WTC11 (cell line): ENCODE measurements at regions not wholly inside any gene's neighbourhood (a gene's known extent, or its start where the extent isn't known, plus 50 kb on each side); places are given as distances from the start of the nearest gene placed in this dataset.

Experiments
- ATAC-seq: fragments of 200-7000 bp; cut with Tn5 transposase; 2 replicates; pipeline ENCODE4 v1.10.0; 2021; ENCODE audit warnings: mild to moderate bottlenecking, moderate library complexity
- CTCF ChIA-PET: fragments of 300-600 bp; sonication (Branson Sonifier 250); formaldehyde crosslinking; loops from one replicate; lab custom pipeline; 2021; ENCODE audit warnings: antibody characterized with exemption; lab: Charles Lee
- POLR2A ChIA-PET: fragments of 350-600 bp; sonication (Branson Sonifier 250); formaldehyde crosslinking; loops from one replicate; lab custom pipeline; 2021; ENCODE audit warnings: antibody characterized with exemption; lab: Charles Lee
- DNase-seq: peaks from one replicate; pipeline ENCODE4 v3.0.0; 2021; ENCODE audit warnings: low spot score
- H3K27ac Mint-ChIP-seq: 2 replicates; pipeline ENCODE4 v1.8.0; 2021; ENCODE audit warnings: mixed read lengths
- H3K27me3 Mint-ChIP-seq: 2 replicates; pipeline ENCODE4 v1.8.0; 2021; ENCODE audit warnings: low read depth, mild to moderate bottlenecking, moderate library complexity, mixed read lengths
- H3K36me3 Mint-ChIP-seq: 2 replicates; pipeline ENCODE4 v1.8.0; 2021; ENCODE audit warnings: mixed read lengths
- H3K4me1 Mint-ChIP-seq: 2 replicates; pipeline ENCODE4 v1.8.0; 2022; ENCODE audit warnings: mixed read lengths
- H3K4me3 Mint-ChIP-seq: 2 replicates; pipeline ENCODE4 v1.8.0; 2021; ENCODE audit warnings: mild to moderate bottlenecking, moderate library complexity, mixed read lengths
- H3K9me3 Mint-ChIP-seq: 2 replicates; pipeline ENCODE4 v1.8.0; 2021; ENCODE audit warnings: mixed read lengths
- ATF1 ChIP-seq: sonication (generic); formaldehyde crosslinking; IDR thresholded peaks from 2 replicates; pipeline ENCODE4 v1.8.1; 2023; ENCODE audit warnings: mild to moderate bottlenecking, moderate library complexity, missing genetic modification reagents
- CTCF ChIP-seq: fragments of 200-600 bp; IDR thresholded peaks from 2 replicates; pipeline ENCODE4 v1.8.0; 2022; ENCODE audit warnings: antibody characterized with exemption
- E2F5 ChIP-seq: sonication (generic); formaldehyde crosslinking; IDR thresholded peaks from 2 replicates; pipeline ENCODE4 v1.8.1; 2022; ENCODE audit warnings: mild to moderate bottlenecking, moderate library complexity, missing genetic modification reagents
- EMX1 ChIP-seq: fragments of 250-450 bp; sonication (Bioruptor Pico); IDR thresholded peaks from 2 replicates; pipeline ENCODE4 v1.8.0; 2021; ENCODE audit warnings: mild to moderate bottlenecking
- ERG ChIP-seq: fragments of 250-450 bp; sonication (Bioruptor Pico); IDR thresholded peaks from 2 replicates; pipeline ENCODE4 v1.8.0; 2021; ENCODE audit warnings: mild to moderate bottlenecking
- ETV6 ChIP-seq: sonication (generic); formaldehyde crosslinking; IDR thresholded peaks from 2 replicates; pipeline ENCODE4 v1.8.1; 2022; ENCODE audit warnings: mild to moderate bottlenecking, missing genetic modification reagents
- GABPB1 ChIP-seq: sonication (generic); formaldehyde crosslinking; IDR thresholded peaks from 2 replicates; pipeline ENCODE4 v1.8.1; 2023; ENCODE audit warnings: mild to moderate bottlenecking, missing genetic modification reagents
- HMGA2 ChIP-seq: fragments of 250-450 bp; sonication (Bioruptor Pico); IDR thresholded peaks from 2 replicates; pipeline ENCODE4 v1.4.0; 2021; ENCODE audit warnings: mild to moderate bottlenecking, moderate library complexity
- JUN ChIP-seq: sonication (generic); formaldehyde crosslinking; IDR thresholded peaks from 2 replicates; pipeline ENCODE4 v1.8.0; 2023; ENCODE audit warnings: mild to moderate bottlenecking, missing genetic modification reagents
- MYBL2 ChIP-seq: sonication (generic); formaldehyde crosslinking; IDR thresholded peaks from 2 replicates; pipeline ENCODE4 v1.8.1; 2023; ENCODE audit warnings: mild to moderate bottlenecking, moderate library complexity, missing genetic modification reagents
- NFATC4 ChIP-seq: fragments of 250-450 bp; sonication (Bioruptor Pico); IDR thresholded peaks from 2 replicates; pipeline ENCODE4 v1.9.0; 2021; ENCODE audit warnings: mild to moderate bottlenecking
- NR2C2 ChIP-seq: sonication (generic); formaldehyde crosslinking; IDR thresholded peaks from 2 replicates; pipeline ENCODE4 v1.8.0; 2022; ENCODE audit warnings: mild to moderate bottlenecking, missing genetic modification reagents
- OVOL2 ChIP-seq: fragments of 250-450 bp; sonication (Bioruptor Pico); IDR thresholded peaks from 2 replicates; pipeline ENCODE4 v1.9.0; 2021; ENCODE audit warnings: mild to moderate bottlenecking, borderline replicate concordance
- RELA ChIP-seq: sonication (generic); formaldehyde crosslinking; IDR thresholded peaks from 2 replicates; pipeline ENCODE4 v1.8.1; 2022; ENCODE audit warnings: missing genetic modification reagents, mild to moderate bottlenecking, borderline replicate concordance
- TEAD4 ChIP-seq: sonication (generic); formaldehyde crosslinking; IDR thresholded peaks from 2 replicates; pipeline ENCODE4 v1.8.0; 2022; ENCODE audit warnings: mild to moderate bottlenecking, missing genetic modification reagents
- TP53 ChIP-seq: sonication (generic); formaldehyde crosslinking; IDR thresholded peaks from 2 replicates; pipeline ENCODE4 v1.8.1; 2023; ENCODE audit warnings: mild to moderate bottlenecking, missing genetic modification reagents
- USF1 ChIP-seq: sonication (generic); formaldehyde crosslinking; IDR thresholded peaks from 2 replicates; pipeline ENCODE4 v1.8.0; 2022; ENCODE audit warnings: mild to moderate bottlenecking, missing genetic modification reagents
- ZBTB21 ChIP-seq: sonication (generic); formaldehyde crosslinking; IDR thresholded peaks from 2 replicates; pipeline ENCODE4 v1.8.1; 2023; ENCODE audit warnings: mild to moderate bottlenecking, missing genetic modification reagents, borderline replicate concordance
- ZNF121 ChIP-seq: sonication (generic); formaldehyde crosslinking; IDR thresholded peaks from 2 replicates; pipeline ENCODE4 v1.8.0; 2023; ENCODE audit warnings: missing genetic modification reagents
- ZNF263 ChIP-seq: sonication (generic); formaldehyde crosslinking; IDR thresholded peaks from 2 replicates; pipeline ENCODE4 v1.8.1; 2022; ENCODE audit warnings: low read depth, mild to moderate bottlenecking, moderate library complexity, missing genetic modification reagents
- ZNF423 ChIP-seq: fragments of 250-450 bp; sonication (Bioruptor Pico); IDR thresholded peaks from 2 replicates; pipeline ENCODE4 v2.1.2; 2022; ENCODE audit warnings: mild to moderate bottlenecking, moderate library complexity
- ZNF512 ChIP-seq: sonication (generic); formaldehyde crosslinking; IDR thresholded peaks from 2 replicates; pipeline ENCODE4 v1.8.1; 2022; ENCODE audit warnings: missing genetic modification reagents, borderline replicate concordance
- ZSCAN18 ChIP-seq: fragments of 250-450 bp; sonication (Bioruptor Pico); IDR thresholded peaks from 2 replicates; pipeline ENCODE4 v2.1.2; 2022; ENCODE audit warnings: mild to moderate bottlenecking, moderate library complexity
- TF ChIP-seq, protein P1 (sequence below): sonication (generic); formaldehyde crosslinking; IDR thresholded peaks from 2 replicates; pipeline ENCODE4 v1.8.0; 2022; ENCODE audit warnings: mild to moderate bottlenecking, missing genetic modification reagents
- TF ChIP-seq, protein P2 (sequence below): fragments of 250-450 bp; sonication (Bioruptor Pico); IDR thresholded peaks from 2 replicates; pipeline ENCODE4 v1.9.0; 2021; ENCODE audit warnings: moderate library complexity, mild to moderate bottlenecking, inconsistent platforms, borderline replicate concordance
- TF ChIP-seq, protein P3 (sequence below): sonication (generic); formaldehyde crosslinking; conservative IDR thresholded peaks from 2 replicates; pipeline ENCODE4 v1.8.1; 2023; ENCODE audit warnings: mild to moderate bottlenecking, low read depth, missing genetic modification reagents, moderate library complexity

DNA sequence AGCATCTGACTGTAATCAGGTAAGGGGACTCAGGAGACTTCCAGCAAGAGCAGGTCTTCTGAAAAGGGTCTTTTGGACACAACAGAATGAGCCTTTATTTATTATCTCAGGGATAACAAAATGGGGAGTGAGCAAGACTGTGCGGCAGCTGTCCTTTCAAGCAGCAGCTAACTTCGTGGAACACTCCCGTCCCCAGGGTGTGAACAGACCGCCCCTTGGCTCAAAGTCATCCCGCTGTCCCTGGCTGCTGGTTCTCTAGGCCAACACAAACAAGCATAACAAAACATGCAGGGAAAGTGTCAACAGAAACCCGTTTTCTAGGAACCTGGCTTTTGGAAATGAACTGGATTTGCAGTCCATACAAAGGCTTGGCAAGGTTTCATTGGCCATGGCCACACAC lies 787.9 kb upstream of the FANCL start:
- Mint-ChIP-seq H3K9me3 (0 out of 2 replicates have a peak, but pooled peaks cover 2% of the 10 kb centered on the region), H3K4me1 (no peaks in the 10 kb centered on the region; the same call in 1 of the 2 replicates), H3K27ac (no peak overlapping the region), H3K36me3 (no peaks in the 10 kb centered on the region), H3K4me3 (no peak overlapping the region), H3K27me3 (no peaks in the 10 kb centered on the region)
- ATAC-seq (no peak), DNase-seq (peak; percentile 13)
- ChIA-PET POLR2A (no interaction called here), CTCF (no interaction called here)
- TF ChIP-seq RELA (CRISPR knock-in tag) (no peak), E2F5 (CRISPR knock-in tag) (no peak), OVOL2 (CRISPR knock-in tag) (no peak), ATF1 (CRISPR knock-in tag) (no peak), NR2C2 (no peak), ERG (CRISPR knock-in tag) (no peak), HMGA2 (no peak), ZNF512 (CRISPR knock-in tag) (no peak), ZNF263 (no peak)

- no peak for TF ChIP-seq ZNF423
- no peak for TF ChIP-seq ZNF121
- TF ChIP-seq ZSCAN18 (CRISPR knock-in tag) = no peak
- TF ChIP-seq, protein P1, sequence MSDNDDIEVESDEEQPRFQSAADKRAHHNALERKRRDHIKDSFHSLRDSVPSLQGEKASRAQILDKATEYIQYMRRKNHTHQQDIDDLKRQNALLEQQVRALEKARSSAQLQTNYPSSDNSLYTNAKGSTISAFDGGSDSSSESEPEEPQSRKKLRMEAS = no peak
- no peak for TF ChIP-seq TP53 (CRISPR knock-in tag)
- TF ChIP-seq, protein P2, sequence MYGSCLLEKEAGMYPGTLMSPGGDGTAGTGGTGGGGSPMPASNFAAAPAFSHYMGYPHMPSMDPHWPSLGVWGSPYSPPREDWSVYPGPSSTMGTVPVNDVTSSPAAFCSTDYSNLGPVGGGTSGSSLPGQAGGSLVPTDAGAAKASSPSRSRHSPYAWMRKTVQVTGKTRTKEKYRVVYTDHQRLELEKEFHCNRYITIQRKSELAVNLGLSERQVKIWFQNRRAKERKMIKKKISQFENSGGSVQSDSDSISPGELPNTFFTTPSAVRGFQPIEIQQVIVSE = no peak
- no peak for TF ChIP-seq EMX1
- TF ChIP-seq OVOL2 (CRISPR knock-in tag) = no peak
- no peak for TF ChIP-seq CTCF
- no peak for TF ChIP-seq GABPB1 (CRISPR knock-in tag)
- TF ChIP-seq USF1 (CRISPR knock-in tag) = no peak
- TF ChIP-seq TEAD4 (CRISPR knock-in tag) = no peak
- TF ChIP-seq MYBL2 (CRISPR knock-in tag) = no peak
- TF ChIP-seq ZNF263 = no peak
- no peak for TF ChIP-seq ZBTB21 (CRISPR knock-in tag)
- TF ChIP-seq ETV6 (CRISPR knock-in tag) = no peak
- TF ChIP-seq NFATC4 = no peak
- TF ChIP-seq, protein P3, sequence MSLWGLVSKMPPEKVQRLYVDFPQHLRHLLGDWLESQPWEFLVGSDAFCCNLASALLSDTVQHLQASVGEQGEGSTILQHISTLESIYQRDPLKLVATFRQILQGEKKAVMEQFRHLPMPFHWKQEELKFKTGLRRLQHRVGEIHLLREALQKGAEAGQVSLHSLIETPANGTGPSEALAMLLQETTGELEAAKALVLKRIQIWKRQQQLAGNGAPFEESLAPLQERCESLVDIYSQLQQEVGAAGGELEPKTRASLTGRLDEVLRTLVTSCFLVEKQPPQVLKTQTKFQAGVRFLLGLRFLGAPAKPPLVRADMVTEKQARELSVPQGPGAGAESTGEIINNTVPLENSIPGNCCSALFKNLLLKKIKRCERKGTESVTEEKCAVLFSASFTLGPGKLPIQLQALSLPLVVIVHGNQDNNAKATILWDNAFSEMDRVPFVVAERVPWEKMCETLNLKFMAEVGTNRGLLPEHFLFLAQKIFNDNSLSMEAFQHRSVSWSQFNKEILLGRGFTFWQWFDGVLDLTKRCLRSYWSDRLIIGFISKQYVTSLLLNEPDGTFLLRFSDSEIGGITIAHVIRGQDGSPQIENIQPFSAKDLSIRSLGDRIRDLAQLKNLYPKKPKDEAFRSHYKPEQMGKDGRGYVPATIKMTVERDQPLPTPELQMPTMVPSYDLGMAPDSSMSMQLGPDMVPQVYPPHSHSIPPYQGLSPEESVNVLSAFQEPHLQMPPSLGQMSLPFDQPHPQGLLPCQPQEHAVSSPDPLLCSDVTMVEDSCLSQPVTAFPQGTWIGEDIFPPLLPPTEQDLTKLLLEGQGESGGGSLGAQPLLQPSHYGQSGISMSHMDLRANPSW = no peak
- TF ChIP-seq JUN (CRISPR knock-in tag) = no peak
- no peak overlapping the region for H3K27ac Mint-ChIP-seq
- no peaks in the 10 kb centered on the region for H3K36me3 Mint-ChIP-seq
- POLR2A ChIA-PET = no interaction called here
- 0 out of 2 replicates have a peak, but pooled peaks cover 2% of the 10 kb centered on the region for H3K9me3 Mint-ChIP-seq
- no peak for DNase-seq
- no peaks in the 10 kb centered on the region; the same call in 1 of the 2 replicates for H3K4me1 Mint-ChIP-seq
- no peaks in the 10 kb centered on the region for H3K27me3 Mint-ChIP-seq
- no peak for ATAC-seq
- CTCF ChIA-PET = interaction anchor here (4.0 kb wide), 1 partner anchor 155 kb away, joined by 26 read pairs; no protein-coding TSS in a partner anchor
- no peak overlapping the region for H3K4me3 Mint-ChIP-seq
These were observed 786.2 kb upstream of the FANCL start for GRCh38 chr2:59027320-59027719.
